GM23338 (cell line): ENCODE measurements at regions not wholly inside any gene's neighbourhood (a gene's known extent, or its start where the extent isn't known, plus 50 kb on each side); places are given as distances from the start of the nearest gene placed in this dataset.

Experiments
- EZH2 ChIP-seq: fragments of 200-600 bp; sonication (generic); IDR thresholded peaks from one replicate; pipeline ENCODE4 v1.8.0; 2017; ENCODE audit warnings: antibody characterized with exemption, mild to moderate bottlenecking, low read depth; ENCODE audit not compliant: unreplicated experiment
- EZH2phosphoT487 ChIP-seq: fragments of 200-600 bp; sonication (generic); IDR thresholded peaks from one replicate; pipeline ENCODE4 v1.8.1; 2018; ENCODE audit warnings: antibody characterized with exemption; ENCODE audit not compliant: unreplicated experiment
- JUNB ChIP-seq: IDR thresholded peaks from one replicate; pipeline ENCODE4 v1.6.1; 2016; ENCODE audit warnings: antibody characterized with exemption; ENCODE audit not compliant: unreplicated experiment
- NANOG ChIP-seq: IDR thresholded peaks from 2 replicates; pipeline ENCODE4 v1.6.1; 2016; ENCODE audit warnings: antibody characterized with exemption, borderline replicate concordance
- STAT1 ChIP-seq: IDR thresholded peaks from one replicate; pipeline ENCODE4 v1.6.1; 2016; ENCODE audit warnings: antibody characterized with exemption; ENCODE audit not compliant: unreplicated experiment
- ZNF114 ChIP-seq: fragments of 250-450 bp; sonication (Bioruptor Pico); IDR thresholded peaks from 2 replicates; pipeline ENCODE4 v1.5.0; 2020; ENCODE audit warnings: mild to moderate bottlenecking, moderate library complexity
- TF ChIP-seq, protein P1 (sequence below), 2 experiments: fragments of 200-600 bp in 1 of 2; sonication (generic) in 1 of 2; conservative IDR thresholded peaks; 2 replicates each; pipeline versions ENCODE4 v1.5.1 to v1.6.1; 2016 to 2017; ENCODE audit warnings: antibody characterized with exemption in 2 of 2, low read depth in 2 of 2, mild to moderate bottlenecking in 2 of 2, moderate library complexity in 1 of 2
- TF ChIP-seq, protein P2 (sequence below): IDR thresholded peaks from one replicate; pipeline ENCODE4 v1.6.1; 2018; ENCODE audit warnings: antibody characterized with exemption; ENCODE audit not compliant: unreplicated experiment

GRCh38 chr5:166898166-166898565, 1393.3 kb upstream of the WWC1 start:
- TF ChIP-seq, protein P1, sequence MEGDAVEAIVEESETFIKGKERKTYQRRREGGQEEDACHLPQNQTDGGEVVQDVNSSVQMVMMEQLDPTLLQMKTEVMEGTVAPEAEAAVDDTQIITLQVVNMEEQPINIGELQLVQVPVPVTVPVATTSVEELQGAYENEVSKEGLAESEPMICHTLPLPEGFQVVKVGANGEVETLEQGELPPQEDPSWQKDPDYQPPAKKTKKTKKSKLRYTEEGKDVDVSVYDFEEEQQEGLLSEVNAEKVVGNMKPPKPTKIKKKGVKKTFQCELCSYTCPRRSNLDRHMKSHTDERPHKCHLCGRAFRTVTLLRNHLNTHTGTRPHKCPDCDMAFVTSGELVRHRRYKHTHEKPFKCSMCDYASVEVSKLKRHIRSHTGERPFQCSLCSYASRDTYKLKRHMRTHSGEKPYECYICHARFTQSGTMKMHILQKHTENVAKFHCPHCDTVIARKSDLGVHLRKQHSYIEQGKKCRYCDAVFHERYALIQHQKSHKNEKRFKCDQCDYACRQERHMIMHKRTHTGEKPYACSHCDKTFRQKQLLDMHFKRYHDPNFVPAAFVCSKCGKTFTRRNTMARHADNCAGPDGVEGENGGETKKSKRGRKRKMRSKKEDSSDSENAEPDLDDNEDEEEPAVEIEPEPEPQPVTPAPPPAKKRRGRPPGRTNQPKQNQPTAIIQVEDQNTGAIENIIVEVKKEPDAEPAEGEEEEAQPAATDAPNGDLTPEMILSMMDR (conservative IDR thresholded peaks at IDR 0.05; ENCODE audit: low read depth in 2 of 2), result no peak
- TF ChIP-seq EZH2, result no peak
- TF ChIP-seq NANOG, result no peak
- no peak for TF ChIP-seq STAT1
- TF ChIP-seq ZNF114, result no peak
- no peak for TF ChIP-seq EZH2phosphoT487
- TF ChIP-seq, protein P2, sequence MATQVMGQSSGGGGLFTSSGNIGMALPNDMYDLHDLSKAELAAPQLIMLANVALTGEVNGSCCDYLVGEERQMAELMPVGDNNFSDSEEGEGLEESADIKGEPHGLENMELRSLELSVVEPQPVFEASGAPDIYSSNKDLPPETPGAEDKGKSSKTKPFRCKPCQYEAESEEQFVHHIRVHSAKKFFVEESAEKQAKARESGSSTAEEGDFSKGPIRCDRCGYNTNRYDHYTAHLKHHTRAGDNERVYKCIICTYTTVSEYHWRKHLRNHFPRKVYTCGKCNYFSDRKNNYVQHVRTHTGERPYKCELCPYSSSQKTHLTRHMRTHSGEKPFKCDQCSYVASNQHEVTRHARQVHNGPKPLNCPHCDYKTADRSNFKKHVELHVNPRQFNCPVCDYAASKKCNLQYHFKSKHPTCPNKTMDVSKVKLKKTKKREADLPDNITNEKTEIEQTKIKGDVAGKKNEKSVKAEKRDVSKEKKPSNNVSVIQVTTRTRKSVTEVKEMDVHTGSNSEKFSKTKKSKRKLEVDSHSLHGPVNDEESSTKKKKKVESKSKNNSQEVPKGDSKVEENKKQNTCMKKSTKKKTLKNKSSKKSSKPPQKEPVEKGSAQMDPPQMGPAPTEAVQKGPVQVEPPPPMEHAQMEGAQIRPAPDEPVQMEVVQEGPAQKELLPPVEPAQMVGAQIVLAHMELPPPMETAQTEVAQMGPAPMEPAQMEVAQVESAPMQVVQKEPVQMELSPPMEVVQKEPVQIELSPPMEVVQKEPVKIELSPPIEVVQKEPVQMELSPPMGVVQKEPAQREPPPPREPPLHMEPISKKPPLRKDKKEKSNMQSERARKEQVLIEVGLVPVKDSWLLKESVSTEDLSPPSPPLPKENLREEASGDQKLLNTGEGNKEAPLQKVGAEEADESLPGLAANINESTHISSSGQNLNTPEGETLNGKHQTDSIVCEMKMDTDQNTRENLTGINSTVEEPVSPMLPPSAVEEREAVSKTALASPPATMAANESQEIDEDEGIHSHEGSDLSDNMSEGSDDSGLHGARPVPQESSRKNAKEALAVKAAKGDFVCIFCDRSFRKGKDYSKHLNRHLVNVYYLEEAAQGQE, result no peak
- TF ChIP-seq JUNB, result no peak
